ENCODE measurements at regions not wholly inside any gene's neighbourhood (a gene's known extent, or its start where the extent isn't known, plus 50 kb on each side); places are given as distances from the start of the nearest gene placed in this dataset.

DNA sequence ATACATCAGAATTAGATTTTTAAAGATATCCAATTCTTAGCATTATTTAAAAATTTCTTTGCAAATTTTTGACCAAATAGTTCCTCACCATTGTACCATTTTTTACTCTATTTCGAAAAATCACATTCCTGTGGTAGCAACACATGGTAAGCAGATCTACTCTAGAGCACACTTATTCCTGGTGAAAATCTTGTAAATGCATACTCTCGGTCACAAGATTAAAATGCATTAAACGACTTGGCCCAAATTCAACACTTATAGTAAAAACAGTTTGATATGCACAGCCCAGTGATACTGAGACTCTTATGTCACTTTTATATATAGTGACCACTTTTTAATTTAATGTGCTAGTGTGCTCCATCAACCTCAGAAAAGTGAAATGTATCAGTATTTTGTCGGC, 208.8 kb upstream of the TARS1 start:
- TF ChIP-seq TAF1 (conservative IDR thresholded peaks at IDR 0.05) (no peak), YY1 (IDR thresholded peaks at IDR 0.05) (no peak), SP1 (IDR thresholded peaks at IDR 0.05) (no peak), RAD21 (IDR thresholded peaks at IDR 0.05) (no peak), HNF4G (IDR thresholded peaks at IDR 0.05) (no peak), GABPA (IDR thresholded peaks at IDR 0.05 in 1 of 2, conservative IDR thresholded peaks at IDR 0.05 in 1 of 2) (no peak), JUND (IDR thresholded peaks at IDR 0.05) (no peak), RXRA (IDR thresholded peaks at IDR 0.05) (no peak), EGR1 (IDR thresholded peaks at IDR 0.05; ENCODE audit: low read depth in 2 of 2) (no peak)
- TF ChIP-seq, protein P1, sequence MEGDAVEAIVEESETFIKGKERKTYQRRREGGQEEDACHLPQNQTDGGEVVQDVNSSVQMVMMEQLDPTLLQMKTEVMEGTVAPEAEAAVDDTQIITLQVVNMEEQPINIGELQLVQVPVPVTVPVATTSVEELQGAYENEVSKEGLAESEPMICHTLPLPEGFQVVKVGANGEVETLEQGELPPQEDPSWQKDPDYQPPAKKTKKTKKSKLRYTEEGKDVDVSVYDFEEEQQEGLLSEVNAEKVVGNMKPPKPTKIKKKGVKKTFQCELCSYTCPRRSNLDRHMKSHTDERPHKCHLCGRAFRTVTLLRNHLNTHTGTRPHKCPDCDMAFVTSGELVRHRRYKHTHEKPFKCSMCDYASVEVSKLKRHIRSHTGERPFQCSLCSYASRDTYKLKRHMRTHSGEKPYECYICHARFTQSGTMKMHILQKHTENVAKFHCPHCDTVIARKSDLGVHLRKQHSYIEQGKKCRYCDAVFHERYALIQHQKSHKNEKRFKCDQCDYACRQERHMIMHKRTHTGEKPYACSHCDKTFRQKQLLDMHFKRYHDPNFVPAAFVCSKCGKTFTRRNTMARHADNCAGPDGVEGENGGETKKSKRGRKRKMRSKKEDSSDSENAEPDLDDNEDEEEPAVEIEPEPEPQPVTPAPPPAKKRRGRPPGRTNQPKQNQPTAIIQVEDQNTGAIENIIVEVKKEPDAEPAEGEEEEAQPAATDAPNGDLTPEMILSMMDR (IDR thresholded peaks at IDR 0.05; ENCODE audit: low read depth, low read length, missing input control) = no peak
- TF ChIP-seq, protein P2, sequence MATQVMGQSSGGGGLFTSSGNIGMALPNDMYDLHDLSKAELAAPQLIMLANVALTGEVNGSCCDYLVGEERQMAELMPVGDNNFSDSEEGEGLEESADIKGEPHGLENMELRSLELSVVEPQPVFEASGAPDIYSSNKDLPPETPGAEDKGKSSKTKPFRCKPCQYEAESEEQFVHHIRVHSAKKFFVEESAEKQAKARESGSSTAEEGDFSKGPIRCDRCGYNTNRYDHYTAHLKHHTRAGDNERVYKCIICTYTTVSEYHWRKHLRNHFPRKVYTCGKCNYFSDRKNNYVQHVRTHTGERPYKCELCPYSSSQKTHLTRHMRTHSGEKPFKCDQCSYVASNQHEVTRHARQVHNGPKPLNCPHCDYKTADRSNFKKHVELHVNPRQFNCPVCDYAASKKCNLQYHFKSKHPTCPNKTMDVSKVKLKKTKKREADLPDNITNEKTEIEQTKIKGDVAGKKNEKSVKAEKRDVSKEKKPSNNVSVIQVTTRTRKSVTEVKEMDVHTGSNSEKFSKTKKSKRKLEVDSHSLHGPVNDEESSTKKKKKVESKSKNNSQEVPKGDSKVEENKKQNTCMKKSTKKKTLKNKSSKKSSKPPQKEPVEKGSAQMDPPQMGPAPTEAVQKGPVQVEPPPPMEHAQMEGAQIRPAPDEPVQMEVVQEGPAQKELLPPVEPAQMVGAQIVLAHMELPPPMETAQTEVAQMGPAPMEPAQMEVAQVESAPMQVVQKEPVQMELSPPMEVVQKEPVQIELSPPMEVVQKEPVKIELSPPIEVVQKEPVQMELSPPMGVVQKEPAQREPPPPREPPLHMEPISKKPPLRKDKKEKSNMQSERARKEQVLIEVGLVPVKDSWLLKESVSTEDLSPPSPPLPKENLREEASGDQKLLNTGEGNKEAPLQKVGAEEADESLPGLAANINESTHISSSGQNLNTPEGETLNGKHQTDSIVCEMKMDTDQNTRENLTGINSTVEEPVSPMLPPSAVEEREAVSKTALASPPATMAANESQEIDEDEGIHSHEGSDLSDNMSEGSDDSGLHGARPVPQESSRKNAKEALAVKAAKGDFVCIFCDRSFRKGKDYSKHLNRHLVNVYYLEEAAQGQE (IDR thresholded peaks at IDR 0.05) = no peak
- TF ChIP-seq, protein P3, sequence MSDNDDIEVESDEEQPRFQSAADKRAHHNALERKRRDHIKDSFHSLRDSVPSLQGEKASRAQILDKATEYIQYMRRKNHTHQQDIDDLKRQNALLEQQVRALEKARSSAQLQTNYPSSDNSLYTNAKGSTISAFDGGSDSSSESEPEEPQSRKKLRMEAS (IDR thresholded peaks at IDR 0.05) = no peak
- TF ChIP-seq, protein P4, sequence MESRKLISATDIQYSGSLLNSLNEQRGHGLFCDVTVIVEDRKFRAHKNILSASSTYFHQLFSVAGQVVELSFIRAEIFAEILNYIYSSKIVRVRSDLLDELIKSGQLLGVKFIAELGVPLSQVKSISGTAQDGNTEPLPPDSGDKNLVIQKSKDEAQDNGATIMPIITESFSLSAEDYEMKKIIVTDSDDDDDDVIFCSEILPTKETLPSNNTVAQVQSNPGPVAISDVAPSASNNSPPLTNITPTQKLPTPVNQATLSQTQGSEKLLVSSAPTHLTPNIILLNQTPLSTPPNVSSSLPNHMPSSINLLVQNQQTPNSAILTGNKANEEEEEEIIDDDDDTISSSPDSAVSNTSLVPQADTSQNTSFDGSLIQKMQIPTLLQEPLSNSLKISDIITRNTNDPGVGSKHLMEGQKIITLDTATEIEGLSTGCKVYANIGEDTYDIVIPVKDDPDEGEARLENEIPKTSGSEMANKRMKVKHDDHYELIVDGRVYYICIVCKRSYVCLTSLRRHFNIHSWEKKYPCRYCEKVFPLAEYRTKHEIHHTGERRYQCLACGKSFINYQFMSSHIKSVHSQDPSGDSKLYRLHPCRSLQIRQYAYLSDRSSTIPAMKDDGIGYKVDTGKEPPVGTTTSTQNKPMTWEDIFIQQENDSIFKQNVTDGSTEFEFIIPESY (IDR thresholded peaks at IDR 0.05) = no peak
